COLO668 (cell line): ENCODE measurements at regions not wholly inside any gene's neighbourhood (a gene's known extent, or its start where the extent isn't known, plus 50 kb on each side); places are given as distances from the start of the nearest gene placed in this dataset.

ENCODE experiments used
- DNase-seq: peaks from one replicate; lab custom pipeline; 2025; ENCODE audit not compliant: unreplicated experiment; lab: John Stamatoyannopoulos, UW

DNA sequence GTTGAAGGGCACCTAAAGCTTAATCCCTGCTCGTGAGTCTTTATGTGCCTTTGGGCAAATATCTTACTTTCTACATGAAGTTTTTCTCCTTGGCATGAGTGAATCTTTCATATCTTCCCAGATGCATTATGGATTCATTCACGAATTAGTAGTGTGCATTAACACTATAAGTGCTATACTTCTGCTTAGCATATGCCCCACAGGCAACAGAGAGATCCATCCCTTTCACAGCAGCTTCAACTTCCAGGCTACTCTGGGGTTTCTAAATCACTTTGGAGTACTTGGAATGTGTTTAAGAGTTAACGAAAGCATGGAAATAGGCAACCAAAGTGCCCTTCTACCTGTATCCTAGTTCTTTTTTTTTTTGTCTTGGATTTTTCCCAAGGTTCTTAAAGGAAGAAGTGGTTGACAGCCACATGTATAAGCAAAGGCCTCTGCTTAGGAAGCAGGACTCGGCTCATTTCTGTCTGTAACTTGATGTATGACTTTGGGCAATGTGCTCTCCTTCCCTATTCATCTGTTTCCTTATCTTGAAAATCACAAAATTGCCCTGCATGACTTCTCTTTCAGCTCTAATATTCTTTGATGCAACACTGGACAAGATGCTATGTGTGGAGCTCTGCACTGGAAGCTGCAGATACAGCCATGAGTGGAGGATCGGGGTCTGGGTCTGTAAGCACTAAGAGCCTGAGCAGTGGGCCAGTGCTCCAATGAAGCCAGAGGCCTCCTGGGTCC, 54.5 kb upstream of the ME3 start:
- DNase-seq: no peak

DNA sequence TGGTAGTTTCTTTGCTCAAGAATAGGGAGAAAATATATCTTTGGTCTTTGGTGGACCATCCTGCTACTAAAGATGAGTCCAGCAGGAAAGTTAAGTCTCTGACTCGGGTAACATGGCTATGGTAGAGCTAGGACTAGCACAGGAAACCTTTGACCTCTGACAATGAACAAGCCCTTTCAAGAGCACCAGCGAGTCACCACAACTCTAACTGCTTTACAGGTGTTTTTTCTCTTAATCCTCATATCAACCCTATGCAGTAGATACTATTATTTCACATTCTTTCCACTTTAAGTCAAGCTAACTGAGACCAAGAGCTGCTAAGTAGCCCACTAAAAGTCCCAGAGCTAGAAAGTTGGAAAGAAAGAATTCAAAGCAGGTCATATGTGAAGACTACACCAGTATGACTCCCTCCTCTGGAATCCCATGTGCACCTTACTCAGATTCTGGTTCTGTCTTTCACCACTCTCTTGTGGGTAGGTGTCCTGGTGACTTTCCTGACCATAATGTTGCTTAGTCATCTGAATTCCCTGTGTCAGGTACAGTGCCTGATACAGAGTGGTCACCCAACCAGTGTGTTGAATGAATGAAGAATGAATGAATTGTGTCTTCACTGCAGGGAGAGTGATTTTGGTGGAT, 53.8 kb upstream of the ME3 start:
- no peak for DNase-seq

DNA sequence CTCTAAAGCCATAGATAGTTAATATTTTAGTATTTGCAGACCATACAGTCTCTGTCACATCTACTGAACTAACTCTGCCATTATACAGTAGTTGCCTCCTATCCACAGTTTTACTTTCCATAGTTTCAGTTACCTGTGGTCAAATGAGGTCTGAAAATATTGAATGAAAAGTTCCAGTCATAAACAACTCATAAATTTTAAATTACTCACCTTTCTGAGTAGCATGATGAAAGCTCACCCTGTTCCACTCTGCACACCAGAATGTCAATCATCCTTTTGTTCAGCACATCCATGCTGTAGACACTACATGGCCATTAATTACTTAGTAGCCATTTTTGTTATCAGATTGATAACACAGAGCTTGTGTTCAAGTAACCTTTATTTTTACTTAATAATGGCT, 51.7 kb upstream of the ME3 start:
- DNase-seq: no peak

DNA sequence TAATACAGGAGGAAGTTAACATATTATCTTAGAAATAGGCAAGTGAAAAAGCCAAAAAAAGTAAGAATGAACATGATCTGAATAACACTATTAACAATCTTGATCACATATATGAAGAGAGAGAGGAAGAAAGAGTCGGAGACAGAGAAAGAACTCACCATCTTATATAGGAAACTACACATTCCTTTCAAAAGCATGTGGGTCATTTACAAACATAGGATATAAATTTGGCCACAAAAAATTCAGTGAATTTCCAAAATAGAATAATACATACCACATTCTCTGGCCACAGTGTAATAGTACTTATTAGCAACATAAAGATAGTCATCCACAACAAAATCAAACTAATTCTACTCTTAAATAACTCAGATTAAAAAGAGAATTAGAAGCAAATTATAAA, 50.9 kb upstream of the ME3 start:
- DNase-seq: no peak

DNA sequence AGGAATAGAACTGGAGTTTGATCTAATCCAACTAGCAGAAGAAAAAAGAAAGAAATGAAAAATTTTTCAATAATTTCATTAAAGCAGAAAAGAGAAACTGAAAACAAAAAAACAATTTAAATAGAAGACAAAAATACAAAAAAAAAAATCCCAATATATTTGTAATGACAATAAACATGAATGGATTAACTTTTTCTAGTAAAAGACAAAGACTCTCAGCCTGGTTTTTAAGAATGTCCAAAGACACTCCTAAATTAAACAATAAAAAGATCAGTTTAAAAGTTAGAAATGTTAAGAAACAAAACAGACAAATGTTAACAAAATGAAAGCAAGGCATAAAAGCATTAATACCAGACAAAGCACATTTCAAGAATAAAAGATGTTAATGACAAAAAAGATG, 50.3 kb upstream of the ME3 start:
- no peak for DNase-seq
